ENCODE measurements at regions not wholly inside any gene's neighbourhood (a gene's known extent, or its start where the extent isn't known, plus 50 kb on each side); places are given as distances from the start of the nearest gene placed in this dataset.

DNA sequence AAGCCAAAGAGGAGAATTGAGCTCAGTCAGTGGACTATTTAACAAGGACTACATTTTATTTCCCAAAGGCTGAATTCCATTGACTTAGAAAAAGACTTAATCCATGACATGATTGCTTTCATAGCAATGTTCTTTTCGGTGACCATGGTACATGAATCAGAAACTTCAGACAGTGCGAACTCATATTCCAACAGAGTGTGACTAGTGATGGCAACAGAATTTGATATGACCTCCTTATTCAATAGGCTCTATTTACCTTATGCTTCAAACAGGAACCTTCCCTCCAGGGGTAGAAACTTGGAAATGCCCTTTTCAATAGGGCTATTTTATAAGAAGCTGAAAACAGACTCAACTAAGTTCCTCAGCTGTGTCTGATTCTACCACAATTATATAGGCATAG is 191.9 kb downstream of the RND3 start:
- Histone ChIP-seq H3K79me1 (ENCODE audit: insufficient read depth, low read depth, low read length, poor library complexity, severe bottlenecking) (no peaks in the 10 kb centered on the region), H3K9me3 (ENCODE audit: control insufficient read depth, low read depth, low read length) (no peaks in the 10 kb centered on the region), H3T11ph (ENCODE audit: low read length) (no peak overlapping the region), H2AFZ (ENCODE audit: low read length) (no peak overlapping the region), H3K27ac (ENCODE audit: insufficient read length, low read depth, low read length) (no peak overlapping the region), H3K4me2 (ENCODE audit: insufficient read depth, insufficient read length, low read length) (no peak overlapping the region), H4K8ac (replicated peaks; ENCODE audit: insufficient read length, low read depth, low read length) (no peak overlapping the region), H3K27me3 (ENCODE audit: insufficient read depth, low read length) (no peaks in the 10 kb centered on the region), H3K4me1 (ENCODE audit: insufficient read depth, low read length) (no peaks in the 10 kb centered on the region), H2BK20ac (ENCODE audit: low read depth, low read length, poor library complexity, severe bottlenecking) (no peak overlapping the region), H2BK5ac (ENCODE audit: insufficient read length, low read length) (no peak overlapping the region), H3K23ac (ENCODE audit: insufficient read length, low read depth, low read length) (no peak overlapping the region), H2BK120ac (ENCODE audit: low read depth, low read length, poor library complexity, severe bottlenecking) (no peak overlapping the region), H3K79me2 (ENCODE audit: insufficient read depth, low read length) (no peaks in the 10 kb centered on the region), H2BK12ac (ENCODE audit: insufficient read length, low read depth, low read length) (no peak overlapping the region), H2AK5ac (ENCODE audit: insufficient read length, low read length) (no peak overlapping the region), H3K18ac (ENCODE audit: insufficient read length, low read depth, low read length) (no peak overlapping the region), H4K20me1 (ENCODE audit: control insufficient read depth, insufficient read depth, insufficient read length) (no peaks in the 10 kb centered on the region), H3K9ac (ENCODE audit: extremely low read depth, insufficient read length, low read length) (no peak overlapping the region), H2BK15ac (ENCODE audit: low read depth, low read length) (no peak overlapping the region), H3K23me2 (ENCODE audit: insufficient read length, low read depth, low read length, poor library complexity, severe bottlenecking) (no peaks in the 10 kb centered on the region), H3K4ac (ENCODE audit: low read depth, low read length) (no peak overlapping the region), H4K91ac (ENCODE audit: insufficient read length, low read depth, low read length) (no peak overlapping the region), H3K14ac (ENCODE audit: insufficient read depth, low read length) (no peak overlapping the region), H3K56ac (ENCODE audit: insufficient read length, low read depth, low read length) (no peak overlapping the region), H4K5ac (ENCODE audit: insufficient read length, low read depth, low read length) (no peak overlapping the region)
- no peak overlapping the region for H3K27ac Mint-ChIP-seq
- DNase-seq: no peak
- TF ChIP-seq, protein P1, sequence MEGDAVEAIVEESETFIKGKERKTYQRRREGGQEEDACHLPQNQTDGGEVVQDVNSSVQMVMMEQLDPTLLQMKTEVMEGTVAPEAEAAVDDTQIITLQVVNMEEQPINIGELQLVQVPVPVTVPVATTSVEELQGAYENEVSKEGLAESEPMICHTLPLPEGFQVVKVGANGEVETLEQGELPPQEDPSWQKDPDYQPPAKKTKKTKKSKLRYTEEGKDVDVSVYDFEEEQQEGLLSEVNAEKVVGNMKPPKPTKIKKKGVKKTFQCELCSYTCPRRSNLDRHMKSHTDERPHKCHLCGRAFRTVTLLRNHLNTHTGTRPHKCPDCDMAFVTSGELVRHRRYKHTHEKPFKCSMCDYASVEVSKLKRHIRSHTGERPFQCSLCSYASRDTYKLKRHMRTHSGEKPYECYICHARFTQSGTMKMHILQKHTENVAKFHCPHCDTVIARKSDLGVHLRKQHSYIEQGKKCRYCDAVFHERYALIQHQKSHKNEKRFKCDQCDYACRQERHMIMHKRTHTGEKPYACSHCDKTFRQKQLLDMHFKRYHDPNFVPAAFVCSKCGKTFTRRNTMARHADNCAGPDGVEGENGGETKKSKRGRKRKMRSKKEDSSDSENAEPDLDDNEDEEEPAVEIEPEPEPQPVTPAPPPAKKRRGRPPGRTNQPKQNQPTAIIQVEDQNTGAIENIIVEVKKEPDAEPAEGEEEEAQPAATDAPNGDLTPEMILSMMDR (conservative IDR thresholded peaks at IDR 0.05): no peak
- H3K4me1 Mint-ChIP-seq: no peaks in the 10 kb centered on the region
- H3K4me3 Mint-ChIP-seq: no peak overlapping the region
- no peaks in the 10 kb centered on the region for H3K27me3 Mint-ChIP-seq (ENCODE audit: low read depth)
- H3K36me3 Mint-ChIP-seq (ENCODE audit: insufficient read depth in 1 of 3, low read depth in 3 of 3): peaks cover 2 to 11% (median 7%) of the 10 kb centered on the region in 3 experiments; a peak in 5 of 7 replicates
- peaks cover 13 to 14% of the 10 kb centered on the region in 2 experiments; a peak in 4 of 5 replicates for H3K9me3 Mint-ChIP-seq
- WGBS (ENCODE audit: extremely low coverage, insufficient read length, low lambda C conversion rate): no CpG with 5 or more reads among the region's 2 CpGs
